Mucosa of descending colon (tissue), 3 donors: ENCODE measurements at regions not wholly inside any gene's neighbourhood (a gene's known extent, or its start where the extent isn't known, plus 50 kb on each side); places are given as distances from the start of the nearest gene placed in this dataset.

Experiments
- ATAC-seq: fragments of 200-7000 bp; cut with Tn5 transposase; one replicate; pipeline ENCODE4 v1.9.1; 2020; ENCODE audit warnings: mild to moderate bottlenecking, moderate library complexity
- DNase-seq, 3 donors: peaks; one replicate each; pipeline ENCODE4 v3.0.0-alpha.2; 2020
- H3K36me3 ChIP-seq: fragments of 200-600 bp; one replicate; pipeline ENCODE4 v1.8.0; 2021; ENCODE audit warnings: low read depth, mild to moderate bottlenecking
- H3K4me1 ChIP-seq: fragments of 200-600 bp; one replicate; pipeline ENCODE4 v1.8.0; 2021; ENCODE audit warnings: low read depth, mild to moderate bottlenecking
- H3K4me3 ChIP-seq: fragments of 200-600 bp; one replicate; pipeline ENCODE4 v1.8.0; 2021; ENCODE audit warnings: mild to moderate bottlenecking
- H3K9me3 ChIP-seq: fragments of 200-600 bp; one replicate; pipeline ENCODE4 v1.8.0; 2021; ENCODE audit warnings: mild to moderate bottlenecking
- CTCF ChIP-seq: fragments of 200-600 bp; IDR thresholded peaks from one replicate; pipeline ENCODE4 v1.8.0; 2022; ENCODE audit warnings: antibody characterized with exemption, mild to moderate bottlenecking
- intact Hi-C, 2 donors: fragments of 100-400 bp; cut with DNase I in 1 of 2; cut with micrococcal nuclease in 1 of 2; formaldehyde crosslinking; loops; one replicate each; pipeline versions ENCODE4 v1.11.0 to v1.11.1; 2022; cut with DNase I, micrococcal nuclease
- donor health status: DM: no; HTN: no; CAD: no; lungs with moderate emphysema.
- donor health status: DM: no; HTN: no; CAD: no.
- donor health status: DM: no; HTN: yes; CAD: no.

- no peak for ATAC-seq
- Histone ChIP-seq H3K4me3 (no peak overlapping the region), H3K9me3 (no peaks in the 10 kb centered on the region), H3K36me3 (no peaks in the 10 kb centered on the region), H3K4me1 (no peaks in the 10 kb centered on the region)
- no peak for DNase-seq
- no peak for TF ChIP-seq CTCF
- intact Hi-C loops: no loop called here
These were observed 129.3 kb downstream of the CD83 start for GRCh38 chr6:14246876-14247275.

DNA sequence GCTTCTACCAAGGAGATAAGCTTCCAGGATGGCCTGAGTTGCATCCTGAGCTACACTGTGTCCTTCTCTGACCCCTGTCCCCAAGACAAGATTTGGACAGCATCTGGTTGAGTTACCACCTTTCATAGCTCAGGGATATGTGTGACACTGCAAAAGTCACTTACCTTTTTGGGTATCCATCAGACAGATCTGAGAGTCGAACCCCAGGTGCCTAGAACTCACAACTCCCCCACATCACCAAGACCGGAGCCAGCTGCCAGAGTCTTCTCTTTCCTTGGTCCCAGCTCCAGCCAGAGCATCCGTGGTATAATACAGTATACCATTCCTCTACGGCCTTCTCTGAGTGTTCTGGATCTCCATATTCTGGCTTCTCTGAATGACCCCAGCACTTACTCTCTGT is 133.0 kb downstream of the CD83 start:
- H3K4me3 ChIP-seq: no peak overlapping the region
- intact Hi-C loops: no loop called here
- TF ChIP-seq CTCF: no peak

GRCh38 chr6:14252271-14252850 is 134.8 kb downstream of the CD83 start:
- Histone ChIP-seq H3K36me3 (no peaks in the 10 kb centered on the region), H3K4me3 (no peak overlapping the region), H3K4me1 (no peaks in the 10 kb centered on the region), H3K9me3 (no peaks in the 10 kb centered on the region)
- DNase-seq (no peak), ATAC-seq (no peak)
- intact Hi-C loops: no loop called here
- TF ChIP-seq CTCF: no peak

More for the DNA sequence above, 133.0 kb downstream of the CD83 start:
- DNase-seq (no peak), ATAC-seq (no peak)
- Histone ChIP-seq H3K9me3 (no peaks in the 10 kb centered on the region), H3K4me1 (no peaks in the 10 kb centered on the region), H3K36me3 (no peaks in the 10 kb centered on the region)

- ATAC-seq (peak; percentile 34), DNase-seq (no peak)
- no peaks in the 10 kb centered on the region for H3K36me3 ChIP-seq
- H3K4me3 ChIP-seq: no peak overlapping the region
- no peaks in the 10 kb centered on the region for H3K4me1 ChIP-seq
- H3K9me3 ChIP-seq: no peaks in the 10 kb centered on the region
- TF ChIP-seq CTCF: no peak
- intact Hi-C loops: no loop called here
These were observed 136.9 kb downstream of the CD83 start for GRCh38 chr6:14254505-14254904.

- intact Hi-C loops: no loop called here
- Histone ChIP-seq H3K4me3 (no peak overlapping the region), H3K36me3 (no peaks in the 10 kb centered on the region), H3K4me1 (no peaks in the 10 kb centered on the region), H3K9me3 (no peaks in the 10 kb centered on the region)
- no peak for TF ChIP-seq CTCF
- no peak for ATAC-seq
- no peak for DNase-seq
These were observed 138.3 kb downstream of the CD83 start for GRCh38 chr6:14255916-14256315.

DNA sequence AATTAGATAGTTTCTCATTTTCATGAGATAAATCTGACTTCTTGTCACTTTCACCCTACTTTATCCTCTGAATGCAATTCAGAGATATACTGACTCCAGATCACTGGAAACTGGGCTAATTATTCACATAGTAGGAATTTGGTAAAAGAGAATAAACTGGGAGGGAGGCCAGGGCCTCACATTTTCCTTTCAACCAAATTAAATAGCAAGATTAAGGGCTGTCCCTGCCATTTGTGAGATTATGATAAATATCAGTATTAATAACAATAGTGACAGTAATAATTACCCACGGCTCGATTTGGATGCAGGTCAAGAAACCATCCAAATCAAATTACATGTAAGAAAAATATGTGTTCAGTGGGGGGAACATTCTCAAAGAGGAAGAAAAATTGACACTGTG is 140.5 kb downstream of the CD83 start:
- Histone ChIP-seq H3K4me1 (no peaks in the 10 kb centered on the region), H3K36me3 (no peaks in the 10 kb centered on the region), H3K9me3 (no peaks in the 10 kb centered on the region), H3K4me3 (no peak overlapping the region)
- DNase-seq (no peak), ATAC-seq (no peak)
- no peak for TF ChIP-seq CTCF
- intact Hi-C loops: no loop called here
